GM21737 (cell line): ENCODE measurements at regions not wholly inside any gene's neighbourhood (a gene's known extent, or its start where the extent isn't known, plus 50 kb on each side); places are given as distances from the start of the nearest gene placed in this dataset.
"Not testable (repeated sequence)": the region's sequence is repeated elsewhere in the genome, so short reads cannot be mapped to it uniquely, and the experiment has no call there.

Experiments
- ATAC-seq: cut with Tn5 transposase; IDR thresholded peaks from one replicate; pipeline ENCODE4 v1.9.1; 2021; ENCODE audit warnings: mild to moderate bottlenecking, moderate library complexity; ENCODE audit not compliant: unreplicated experiment

DNA sequence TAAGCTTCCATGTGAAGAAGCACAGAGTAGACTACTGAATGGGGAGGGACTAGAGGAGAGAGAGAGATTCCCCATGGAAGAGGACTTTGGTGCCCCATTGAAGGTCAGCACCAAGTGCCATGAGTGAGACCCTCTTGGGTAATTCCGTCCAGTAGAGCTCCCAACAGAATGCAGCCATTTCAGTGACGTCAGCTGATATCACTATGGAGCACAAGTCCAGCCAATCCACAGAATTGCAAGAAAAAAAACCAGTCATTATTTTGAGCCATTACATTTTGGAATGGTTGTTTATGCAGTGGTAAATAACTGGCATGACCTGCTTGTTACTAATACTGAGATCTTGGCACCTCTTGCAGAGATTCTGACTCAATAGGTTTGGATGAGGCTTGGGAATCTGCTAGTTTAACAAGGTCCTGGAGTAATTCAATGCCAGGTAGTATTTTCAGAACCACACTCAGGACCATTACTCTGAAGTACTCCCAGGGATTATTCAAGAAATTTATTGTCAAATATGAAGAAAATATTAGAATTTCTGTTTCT is 52.6 kb upstream of the SP8 start:
- no peak for ATAC-seq

DNA sequence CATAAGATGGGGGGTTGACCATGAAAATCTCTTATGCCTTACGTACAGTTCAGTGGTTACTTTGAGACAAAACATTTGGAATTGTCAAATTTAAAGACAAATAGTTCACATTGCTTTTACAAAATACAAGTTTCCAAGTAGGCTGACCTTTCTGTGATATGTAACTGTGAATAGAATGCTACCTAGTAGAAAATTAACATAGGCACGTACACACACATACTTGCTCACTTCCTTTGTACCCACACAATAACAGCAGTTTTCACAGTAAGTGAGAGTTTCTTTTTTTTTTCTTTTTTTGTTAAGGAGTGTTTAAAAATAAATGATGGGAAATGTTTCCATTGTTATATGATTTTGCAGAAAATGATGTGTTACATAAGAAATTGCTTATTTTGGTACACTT is 53.3 kb upstream of the SP8 start:
- ATAC-seq = no peak

DNA sequence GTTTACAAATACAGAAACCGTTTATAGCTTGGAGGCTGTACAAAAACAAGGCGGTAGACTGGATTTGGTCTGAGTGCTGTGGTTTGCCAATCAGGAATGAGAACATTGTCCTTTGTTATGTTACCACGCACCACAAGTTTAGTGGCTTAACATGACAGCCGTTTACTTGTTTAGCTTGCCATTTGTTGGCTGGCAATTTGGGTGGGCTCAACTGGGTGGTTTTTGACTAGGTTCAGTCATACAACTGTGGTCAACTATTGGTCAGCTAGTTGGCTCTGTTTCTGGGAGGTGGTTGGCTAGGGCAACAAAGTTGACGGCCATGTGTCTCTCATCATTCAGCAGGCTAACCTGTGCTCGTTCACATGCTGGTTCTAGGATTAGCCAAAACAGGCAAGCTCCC is 60.1 kb upstream of the SP8 start:
- ATAC-seq = no peak

DNA sequence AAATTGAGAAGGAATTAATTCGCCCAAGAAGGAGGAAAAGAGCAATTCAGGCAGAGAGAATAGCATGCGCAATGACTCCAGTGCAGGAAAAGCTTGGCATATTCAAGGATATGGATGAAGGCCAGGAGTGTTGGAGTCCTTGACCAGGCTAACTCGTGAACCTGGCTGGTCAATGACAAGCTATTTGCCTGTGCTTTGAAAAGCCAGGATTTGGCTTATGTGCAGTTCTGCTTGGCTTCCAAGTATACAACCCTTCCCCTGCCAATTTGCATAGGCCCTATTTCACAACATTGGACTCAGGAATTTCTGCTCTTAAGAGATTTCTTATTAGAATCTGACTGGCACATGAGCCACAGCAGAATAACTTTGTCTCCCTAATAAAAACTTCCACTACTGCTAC is 72.3 kb upstream of the SP8 start:
- no peak for ATAC-seq

DNA sequence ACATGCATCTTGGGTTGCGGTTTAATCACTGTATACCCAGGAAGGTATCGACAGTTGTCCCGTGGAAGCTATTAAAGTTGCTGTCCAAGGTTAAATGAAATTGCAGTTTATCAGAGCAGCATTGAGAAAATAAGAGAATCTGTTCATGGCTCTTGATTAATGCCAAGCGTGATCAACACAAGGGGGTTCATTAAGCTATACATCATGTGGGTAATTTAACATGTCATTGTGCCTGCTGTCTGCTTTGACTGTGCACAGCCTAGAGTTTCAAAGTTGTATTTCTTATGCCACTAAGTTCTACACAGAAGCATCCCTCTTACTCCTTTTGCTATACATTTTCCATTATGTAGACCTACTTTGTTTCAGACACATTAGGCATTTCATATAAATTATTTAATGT is 74.8 kb upstream of the SP8 start:
- no peak for ATAC-seq

DNA sequence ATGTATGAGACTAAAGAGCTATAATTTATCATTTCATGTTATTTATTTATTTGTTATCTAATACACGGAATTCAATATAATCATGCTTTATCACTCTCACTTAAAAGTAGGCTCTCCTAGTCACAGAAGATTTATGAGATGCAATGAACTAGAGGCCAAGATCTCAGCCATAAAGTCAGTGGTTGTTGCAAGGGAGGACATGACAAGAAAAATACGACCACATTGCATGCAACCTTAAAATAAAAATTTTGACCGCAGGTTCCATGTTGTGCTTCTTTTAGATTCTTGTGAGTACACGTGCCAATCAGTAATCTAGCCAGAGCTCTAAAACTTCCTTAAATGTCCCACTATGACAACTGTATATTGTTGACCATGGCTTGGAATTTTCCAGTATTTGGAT is 75.9 kb upstream of the SP8 start:
- no peak for ATAC-seq

DNA sequence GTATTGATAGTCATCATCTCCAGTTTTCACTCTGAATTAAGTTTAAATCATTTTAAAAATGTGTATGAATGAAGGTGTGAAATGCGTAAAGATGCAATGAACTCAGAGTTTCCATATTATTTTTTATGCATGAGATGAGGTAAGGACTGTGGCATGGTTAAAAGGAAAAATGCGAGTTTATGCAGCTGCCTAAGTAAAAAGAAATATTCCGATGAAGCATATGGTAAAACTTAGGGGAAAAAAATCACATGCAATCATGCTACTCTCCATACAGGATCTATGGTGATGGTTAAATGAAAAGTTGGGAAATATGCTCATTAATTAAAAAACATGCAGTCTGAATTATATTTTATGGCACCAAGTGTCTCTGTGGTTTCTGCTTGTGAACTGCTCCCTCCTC is 77.5 kb upstream of the SP8 start:
- no peak for ATAC-seq

DNA sequence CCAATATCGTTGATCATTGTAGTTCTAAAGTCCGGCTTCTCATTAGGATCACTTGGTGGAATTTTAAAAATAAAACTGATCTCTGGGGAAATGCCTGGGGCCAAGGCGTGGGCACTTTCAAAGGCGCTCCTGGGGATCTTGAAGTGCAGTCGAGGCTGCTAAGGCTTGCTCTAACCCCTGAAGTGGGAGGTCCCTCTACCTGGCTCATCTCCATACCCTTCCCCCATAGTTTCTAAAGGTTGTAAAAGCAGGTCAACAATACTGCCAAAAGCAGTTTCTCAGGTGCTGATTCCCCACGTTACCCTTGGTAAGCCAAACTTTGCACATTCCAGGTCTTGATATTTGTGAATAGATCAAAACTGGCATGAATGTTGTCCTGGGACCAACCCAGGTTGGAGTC is 79.0 kb upstream of the SP8 start:
- ATAC-seq = no peak

DNA sequence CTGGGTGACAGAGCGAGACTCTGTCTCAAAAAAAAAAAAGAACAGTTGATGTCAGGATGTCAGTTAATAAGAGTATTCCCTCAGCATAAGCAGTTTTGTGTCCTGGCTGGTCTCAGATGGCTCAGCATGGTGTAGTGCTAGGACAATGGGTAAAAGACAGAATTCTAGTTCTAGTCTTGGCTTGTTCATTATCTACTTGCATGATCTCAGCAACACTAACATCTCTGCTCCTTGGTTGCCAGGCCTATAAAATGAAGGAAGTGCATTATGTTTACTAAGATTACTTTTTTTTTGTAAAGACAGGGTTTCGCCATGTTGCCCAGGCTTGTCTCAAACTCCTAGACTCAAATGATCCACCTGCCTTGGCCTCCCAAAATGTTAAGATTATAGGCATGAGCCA is 84.3 kb upstream of the SP8 start:
- ATAC-seq = no peak

DNA sequence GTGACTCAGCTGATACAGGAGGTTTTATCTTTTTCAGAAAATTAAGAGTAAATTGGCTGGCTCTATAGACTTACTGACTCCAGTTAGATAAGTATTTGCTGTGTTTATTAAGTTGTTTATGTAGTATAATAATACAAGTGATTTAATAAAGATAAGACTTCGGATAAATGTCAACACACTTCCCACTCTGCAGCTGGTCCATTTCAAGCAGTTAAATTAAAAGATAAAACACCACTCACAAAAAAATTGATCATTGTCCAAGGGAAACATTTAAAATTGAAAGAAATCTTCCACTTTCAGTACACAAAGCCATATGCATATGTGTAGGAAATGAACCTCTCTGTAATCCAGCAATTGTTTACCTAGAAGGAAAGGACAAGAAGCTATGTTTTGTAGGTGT is 106.1 kb upstream of the SP8 start:
- no peak for ATAC-seq

DNA sequence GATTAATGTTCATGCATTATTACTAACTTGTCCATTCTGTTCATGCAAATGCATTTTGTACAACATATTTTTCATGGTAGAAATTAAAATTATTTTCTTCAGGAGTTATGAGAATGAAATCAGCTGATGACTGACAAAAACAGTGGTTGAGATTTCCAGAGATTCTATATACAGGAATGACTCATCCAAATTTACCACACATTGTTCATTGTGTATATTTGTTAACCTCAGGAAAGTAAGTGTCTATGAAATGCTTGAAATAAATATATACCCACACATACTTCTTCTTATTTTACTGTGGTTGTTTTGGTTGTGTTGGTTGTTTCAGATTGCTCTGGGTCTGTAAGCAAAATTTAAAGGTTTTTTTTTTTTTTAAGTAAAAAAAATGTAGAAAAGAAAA is 108.1 kb upstream of the SP8 start:
- ATAC-seq = no peak

DNA sequence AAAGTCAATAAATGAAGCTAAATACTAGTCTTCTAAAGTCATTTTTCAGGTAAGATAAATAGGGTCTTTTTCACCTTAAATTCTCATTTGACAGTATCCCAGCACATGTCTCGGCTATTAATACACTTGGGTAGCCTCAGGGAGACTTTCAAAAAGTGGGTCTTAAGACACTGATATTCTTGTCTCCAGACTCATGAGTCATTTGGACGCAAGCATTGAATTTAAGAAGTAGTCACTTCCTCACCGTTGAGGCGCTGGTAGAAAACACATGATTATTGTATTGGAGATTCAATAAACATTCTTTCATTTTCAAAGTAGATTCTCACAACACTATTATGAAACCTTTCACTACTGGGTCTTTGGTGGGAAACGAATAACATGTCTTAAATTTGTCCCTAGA is 108.9 kb upstream of the SP8 start:
- ATAC-seq = no peak

DNA sequence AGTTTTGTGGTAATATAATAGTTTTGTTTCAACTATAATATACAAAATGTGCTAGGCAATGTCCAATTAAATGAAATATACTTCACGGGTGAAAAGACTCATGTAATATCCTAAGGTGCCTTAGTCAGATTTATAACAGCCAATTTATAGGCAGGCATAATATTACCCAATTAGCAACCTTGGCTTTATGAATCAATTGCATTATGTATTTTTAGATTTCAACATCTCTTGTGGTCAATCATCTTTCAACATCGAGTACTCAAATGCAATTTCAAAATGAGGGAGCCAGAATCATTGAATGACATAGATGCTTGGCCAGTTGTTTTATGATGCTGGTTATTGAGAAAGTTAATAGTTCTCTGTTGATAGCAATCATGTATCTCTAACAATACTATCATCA is 110.3 kb upstream of the SP8 start:
- ATAC-seq = no peak

DNA sequence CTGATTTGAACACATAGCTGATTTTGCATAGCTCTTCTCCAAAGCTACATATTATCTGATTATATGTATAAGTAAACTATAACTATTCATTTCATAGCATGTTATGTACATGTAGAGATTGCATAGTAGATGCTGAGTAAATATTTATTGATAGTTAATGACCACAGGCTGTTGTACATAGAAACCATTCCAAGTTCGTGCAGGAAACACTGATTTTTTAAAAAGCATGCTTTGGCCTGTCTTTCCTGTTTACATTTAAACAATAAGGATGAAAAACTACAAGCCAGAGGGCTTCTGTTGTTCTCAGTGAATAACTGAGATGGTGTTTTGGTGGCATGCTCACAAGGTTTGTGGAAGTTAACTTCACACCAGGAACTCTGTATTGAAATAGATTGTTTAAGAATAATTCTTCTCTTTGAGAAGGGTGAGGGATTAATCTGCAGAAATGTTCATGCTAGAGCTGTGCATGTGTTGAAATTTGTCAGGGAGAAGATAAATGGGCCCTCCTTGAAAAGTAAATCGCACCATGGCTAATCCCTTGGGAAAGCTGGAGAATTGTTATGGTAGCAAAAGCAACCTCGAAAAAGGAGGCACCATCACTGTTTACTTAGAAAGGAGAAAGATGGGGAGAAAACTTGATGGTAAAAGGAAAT is 120.2 kb upstream of the SP8 start:
- ATAC-seq = no peak

DNA sequence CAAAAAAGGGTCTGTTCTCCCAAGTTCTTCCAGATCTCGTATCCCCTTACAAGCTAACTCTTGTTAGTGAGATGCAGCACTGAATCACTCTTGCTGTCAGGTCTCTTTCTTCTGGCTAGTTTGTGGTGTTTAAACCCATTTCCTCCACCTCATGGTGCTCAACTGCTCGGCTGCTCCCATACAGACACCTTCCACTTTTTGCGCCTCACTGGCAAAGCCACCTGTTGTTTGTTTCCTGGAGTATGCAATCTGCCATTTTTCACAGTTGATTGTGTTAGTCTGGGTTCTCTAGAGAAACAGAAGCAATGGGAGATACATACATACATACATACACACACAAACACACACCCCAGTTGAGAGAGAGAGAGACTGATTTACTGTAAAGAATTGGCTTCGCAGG is 124.4 kb upstream of the SP8 start:
- ATAC-seq = no peak

DNA sequence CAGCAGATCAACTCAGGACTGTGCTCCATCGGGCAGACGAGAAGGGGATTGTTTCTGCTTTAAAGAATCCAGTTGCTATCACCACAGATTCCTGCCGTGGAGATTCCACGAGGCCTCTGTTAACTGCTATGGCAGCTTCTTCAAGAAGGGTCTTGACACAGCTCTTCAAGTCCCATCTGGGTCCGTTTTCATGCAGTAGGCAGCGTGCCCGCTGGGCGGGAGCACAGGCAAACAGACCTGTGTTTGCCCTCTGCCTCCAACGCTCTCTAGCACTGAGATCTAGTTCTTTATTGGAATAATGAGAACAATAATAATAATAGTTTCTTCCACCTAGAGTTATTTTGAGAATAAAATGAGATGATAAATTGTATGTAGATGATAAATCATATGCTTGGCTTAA is 127.2 kb upstream of the SP8 start:
- no peak for ATAC-seq

DNA sequence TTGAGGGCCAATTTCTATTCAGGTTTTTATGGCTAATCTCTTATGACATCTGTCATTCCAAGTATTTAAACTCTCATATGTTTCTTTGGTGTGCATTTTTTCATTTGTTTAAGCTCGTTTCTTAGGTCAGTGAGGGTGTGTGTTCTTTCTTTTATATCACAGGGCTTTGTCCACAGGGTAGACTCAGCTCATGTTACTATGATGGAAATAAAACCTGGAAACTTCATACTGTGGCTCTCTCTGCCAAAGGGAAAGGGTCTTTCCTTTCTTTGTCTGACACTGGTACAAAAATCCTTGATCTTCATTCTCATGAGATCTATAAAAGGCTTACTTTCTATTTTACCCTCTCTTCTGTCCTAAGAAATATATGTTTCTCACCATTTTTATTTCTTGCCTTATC is 129.6 kb upstream of the SP8 start:
- ATAC-seq = no peak

DNA sequence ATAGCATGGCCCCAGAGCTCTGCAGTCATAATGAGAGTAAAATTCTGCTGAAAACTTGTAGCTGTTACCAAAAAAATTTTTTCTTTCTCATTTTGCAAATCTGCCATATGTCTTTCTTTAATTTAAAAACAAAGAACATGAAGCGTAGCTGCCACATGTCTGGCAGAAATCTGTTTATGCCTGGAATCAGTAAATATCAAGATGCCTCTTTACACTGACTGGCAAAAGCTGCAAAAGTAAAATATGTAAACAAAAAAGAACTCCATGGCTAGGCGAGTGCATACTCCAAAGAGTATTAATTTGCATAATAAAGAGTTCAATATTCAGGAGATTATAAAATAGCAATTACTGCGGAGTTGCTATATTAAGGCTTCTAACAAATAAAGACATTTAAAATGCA is 130.9 kb upstream of the SP8 start:
- no peak for ATAC-seq

DNA sequence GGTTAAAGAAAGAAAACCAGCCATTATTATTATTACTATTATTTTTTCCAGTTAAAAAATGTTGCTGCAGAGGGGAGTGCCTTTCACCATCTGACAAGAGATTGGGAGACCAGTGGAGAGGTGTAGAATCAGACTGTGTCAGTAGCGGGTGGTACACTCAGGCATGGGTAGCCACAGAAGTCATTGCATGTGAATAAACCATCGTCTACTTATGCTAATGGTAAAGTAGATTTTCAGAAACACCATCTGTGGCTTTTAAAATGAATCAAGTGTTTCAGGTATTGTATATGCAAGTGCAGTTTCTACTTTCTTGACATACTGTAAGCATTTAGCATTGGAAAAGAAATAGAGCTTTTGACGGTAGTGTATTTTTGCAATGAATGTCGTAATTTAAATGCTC is 131.5 kb upstream of the SP8 start:
- ATAC-seq = no peak

DNA sequence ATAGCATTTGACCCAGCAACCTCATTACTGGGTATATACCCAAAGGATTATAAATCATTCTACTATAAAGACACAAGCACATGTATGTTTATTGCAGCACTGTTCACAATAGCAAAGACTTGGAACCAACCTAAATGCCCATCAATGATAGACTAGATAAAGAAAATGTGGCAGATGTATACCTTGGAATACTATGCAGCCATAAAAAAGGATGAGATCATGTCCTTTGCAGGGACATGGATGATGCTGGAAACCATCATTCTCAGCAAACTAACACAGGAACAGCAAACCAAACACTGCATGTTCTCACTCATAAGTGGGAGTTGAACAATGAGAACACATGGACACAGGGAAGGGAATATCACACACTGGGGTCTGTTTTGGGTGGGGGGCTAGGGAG is 140.5 kb upstream of the SP8 start:
- not testable (repeated sequence) for ATAC-seq

DNA sequence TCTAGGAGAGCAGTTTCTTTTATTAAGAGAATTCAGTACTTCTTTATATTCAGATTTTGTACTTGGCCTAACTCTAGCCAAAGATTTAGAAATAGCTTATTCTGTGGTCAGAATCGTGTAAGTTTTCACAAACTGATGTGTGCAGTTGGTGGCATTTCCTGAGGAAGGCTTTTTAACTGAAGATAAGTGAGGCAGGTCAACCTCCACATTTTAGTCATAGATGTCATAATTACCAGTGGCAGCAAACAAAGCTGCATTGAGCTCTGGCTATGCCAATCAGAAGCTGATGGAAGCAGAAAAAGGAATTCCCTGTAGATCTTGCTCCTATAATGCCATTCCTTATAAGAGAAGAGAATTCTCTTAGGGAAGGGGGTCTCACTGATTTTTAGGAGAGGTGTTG is 141.3 kb upstream of the SP8 start:
- no peak for ATAC-seq

DNA sequence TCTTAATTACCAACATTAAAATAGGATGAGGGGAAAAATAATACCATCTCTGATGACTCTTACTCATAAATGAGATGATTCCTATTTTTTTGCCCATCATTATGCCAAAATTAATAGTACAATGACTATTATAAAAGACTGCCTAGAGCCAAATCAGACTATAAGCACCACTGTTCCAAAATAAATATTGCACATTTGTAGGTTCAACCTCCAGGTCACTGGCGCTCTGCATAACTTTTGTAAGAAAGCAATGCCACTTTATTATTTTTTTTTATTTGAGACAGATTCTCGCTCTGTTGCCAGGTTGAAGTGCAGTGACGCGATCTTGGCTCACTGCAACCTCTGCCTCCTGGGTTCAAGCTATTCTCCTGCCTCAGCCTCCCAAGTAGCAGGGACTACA is 142.5 kb upstream of the SP8 start:
- no peak for ATAC-seq

DNA sequence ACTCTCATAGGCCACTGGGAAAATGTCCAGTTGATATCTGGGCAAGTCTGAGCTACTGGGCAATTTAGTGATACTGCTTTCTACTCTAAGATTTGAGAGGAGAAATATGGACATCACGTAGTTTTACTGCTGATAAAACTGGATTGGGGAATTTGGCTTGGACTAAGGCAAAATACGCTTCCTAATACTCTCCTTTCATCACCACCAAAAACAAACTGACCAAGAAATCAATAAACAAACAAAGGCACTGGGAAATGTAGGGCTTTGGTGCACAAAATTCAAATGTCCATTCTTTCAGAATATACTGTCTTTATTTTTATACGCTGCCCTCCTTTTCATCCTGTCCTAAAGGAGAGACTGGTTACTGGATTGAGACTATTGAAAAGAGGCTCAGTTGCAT is 145.1 kb upstream of the SP8 start:
- no peak for ATAC-seq
